GM21367 (cell line): ENCODE measurements at regions not wholly inside any gene's neighbourhood (a gene's known extent, or its start where the extent isn't known, plus 50 kb on each side); places are given as distances from the start of the nearest gene placed in this dataset.
A peak's percentile ranks its signal among the peaks of the same experiment; 100 is the strongest.
"Not testable (repeated sequence)": the region's sequence is repeated elsewhere in the genome, so short reads cannot be mapped to it uniquely, and the experiment has no call there.

Experiments used
- ATAC-seq: cut with Tn5 transposase; IDR thresholded peaks from one replicate; pipeline ENCODE4 v1.9.1; 2021; ENCODE audit not compliant: unreplicated experiment

GRCh38 chr2:104976603-104977120 lies 61.2 kb upstream of the MRPS9 start:
- peak; percentile 96 for ATAC-seq

- no peak for ATAC-seq
Observed at GRCh38 chr2:104977958-104978357, 59.9 kb upstream of the MRPS9 start.

- not testable (repeated sequence) for ATAC-seq
Observed at GRCh38 chr2:104979786-104980185, 58.1 kb upstream of the MRPS9 start.

- ATAC-seq: no peak
Observed at GRCh38 chr2:104982111-104982510, 55.8 kb upstream of the MRPS9 start.
